ENCODE measurements at regions not wholly inside any gene's neighbourhood (a gene's known extent, or its start where the extent isn't known, plus 50 kb on each side); places are given as distances from the start of the nearest gene placed in this dataset.

- no peak for TF ChIP-seq CTCF (conservative IDR thresholded peaks at IDR 0.05; ENCODE audit: low read length)
- no peak for TF ChIP-seq EZH2phosphoT487 (IDR thresholded peaks at IDR 0.05; ENCODE audit: borderline replicate concordance)
These were observed 76.5 kb upstream of the FGGY start for GRCh38 chr1:59220356-59220755.

All from Loucy (cell line).